OCI-LY1 (cell line): ENCODE measurements at regions not wholly inside any gene's neighbourhood (a gene's known extent, or its start where the extent isn't known, plus 50 kb on each side); places are given as distances from the start of the nearest gene placed in this dataset.

ENCODE experiments used
- H2AFZ ChIP-seq: fragments of 200-600 bp; sonication (generic), shearing (Covaris generic); 2 replicates; pipeline ENCODE4 v1.6.0; 2014; ENCODE audit warnings: antibody characterized with exemption, mild to moderate bottlenecking, low read length
- H3F3A ChIP-seq: fragments of 200-600 bp; sonication (generic), shearing (Covaris generic); 2 replicates; pipeline ENCODE4 v1.6.0; 2014; ENCODE audit warnings: mild to moderate bottlenecking, antibody characterized with exemption, low read length, moderate library complexity; ENCODE audit not compliant: insufficient read depth
- H3K27ac ChIP-seq: fragments of 200-600 bp; sonication (generic); 2 replicates; pipeline ENCODE4 v1.5.1; 2014; ENCODE audit warnings: low read length, mixed run types, mild to moderate bottlenecking, low read depth; ENCODE audit not compliant: poor library complexity, severe bottlenecking
- H3K27me3 ChIP-seq: fragments of 200-600 bp; sonication (generic); 2 replicates; pipeline ENCODE4 v1.6.0; 2014; ENCODE audit warnings: antibody characterized with exemption, mild to moderate bottlenecking, low read length, moderate library complexity; ENCODE audit not compliant: insufficient read depth
- H3K36me3 ChIP-seq: fragments of 200-600 bp; sonication (generic); 2 replicates; pipeline ENCODE4 v1.6.1; 2014; ENCODE audit warnings: mild to moderate bottlenecking, antibody characterized with exemption, low read length, moderate library complexity, mixed read lengths; ENCODE audit not compliant: insufficient read depth
- H3K4me1 ChIP-seq: fragments of 200-600 bp; sonication (generic); 2 replicates; pipeline ENCODE4 v1.5.1; 2014; ENCODE audit warnings: mild to moderate bottlenecking, low read length, moderate library complexity; ENCODE audit not compliant: insufficient read depth, severe bottlenecking
- H3K4me2 ChIP-seq: fragments of 200-600 bp; sonication (generic), shearing (Covaris generic); 2 replicates; pipeline ENCODE4 v1.6.1; 2014; ENCODE audit warnings: low read length
- H3K4me3 ChIP-seq: fragments of 200-600 bp; sonication (generic); 2 replicates; pipeline ENCODE4 v1.5.1; 2014; ENCODE audit warnings: low read length, low read depth, mild to moderate bottlenecking, mixed read lengths; ENCODE audit not compliant: poor library complexity, severe bottlenecking
- H3K79me2 ChIP-seq: fragments of 200-600 bp; shearing (Covaris generic); 2 replicates; pipeline ENCODE4 v1.6.1; 2016; ENCODE audit warnings: mixed run types, low read length, mixed read lengths; ENCODE audit not compliant: insufficient read depth
- H3K9ac ChIP-seq: fragments of 200-600 bp; sonication (generic), shearing (Covaris generic); 2 replicates; pipeline ENCODE4 v1.6.1; 2014; ENCODE audit warnings: mild to moderate bottlenecking, low read length, mixed read lengths
- H3K9me2 ChIP-seq: fragments of 200-600 bp; sonication (generic), shearing (Covaris generic); 2 replicates; pipeline ENCODE4 v1.6.1; 2014; ENCODE audit warnings: low read depth, mild to moderate bottlenecking, low read length, mixed read lengths
- H3K9me3 ChIP-seq: fragments of 200-600 bp; shearing (Covaris generic); 2 replicates; pipeline ENCODE4 v1.6.1; 2014; ENCODE audit warnings: low read length, mixed read lengths
- H4K20me1 ChIP-seq: fragments of 200-600 bp; sonication (generic), shearing (Covaris generic); 2 replicates; pipeline ENCODE4 v1.6.0; 2016; ENCODE audit warnings: mild to moderate bottlenecking, low read length; ENCODE audit not compliant: insufficient read depth
- CTCF ChIP-seq: fragments of 200-600 bp; sonication (generic), shearing (Covaris generic); IDR thresholded peaks from 2 replicates; pipeline ENCODE4 v1.5.1; 2017; ENCODE audit warnings: mild to moderate bottlenecking, antibody characterized with exemption, low read length, moderate library complexity, mixed read lengths
- EZH2 ChIP-seq: fragments of 200-600 bp; sonication (generic), shearing (Covaris generic); IDR thresholded peaks from 2 replicates; pipeline ENCODE4 v1.8.0; 2017; ENCODE audit warnings: borderline replicate concordance, mixed run types, mild to moderate bottlenecking, antibody characterized with exemption, low read length, moderate library complexity, mixed read lengths

DNA sequence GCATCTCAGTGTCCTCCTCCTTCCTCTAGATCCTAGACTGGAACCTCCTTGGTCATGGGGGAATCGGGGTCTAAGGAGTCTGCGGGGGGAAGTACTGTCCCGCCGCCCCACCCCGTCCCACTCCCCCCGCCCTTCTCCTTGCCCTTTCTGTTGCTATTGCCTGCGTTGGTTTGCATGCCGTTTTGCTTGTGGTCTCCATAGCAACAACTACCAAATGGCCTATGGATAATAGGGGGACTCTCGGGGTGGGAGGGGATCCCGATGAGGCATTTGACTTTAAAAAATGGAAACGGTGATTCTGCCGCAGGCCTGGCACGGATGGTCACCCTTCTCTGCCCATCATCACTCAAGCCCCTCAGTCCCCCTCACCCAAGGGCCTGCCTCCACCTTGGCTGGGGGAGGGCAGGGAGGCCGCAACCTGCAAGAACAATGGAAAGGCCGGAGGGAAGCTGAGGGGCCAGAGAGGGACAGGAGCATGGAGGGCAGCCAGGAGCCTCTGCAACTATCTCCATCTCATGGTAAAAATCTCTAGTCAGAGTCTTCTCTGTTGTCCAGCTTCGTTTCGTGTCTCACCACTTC is 231.4 kb upstream of the TNRC6C start:
- H3K9ac ChIP-seq: no peak overlapping the region
- no peak overlapping the region for H3K4me3 ChIP-seq
- H2AFZ ChIP-seq: no peak overlapping the region
- no peaks in the 10 kb centered on the region for H3K4me1 ChIP-seq
- no peaks in the 10 kb centered on the region for H3F3A ChIP-seq
- H3K36me3 ChIP-seq: no peaks in the 10 kb centered on the region
- no peaks in the 10 kb centered on the region for H3K9me2 ChIP-seq
- H3K79me2 ChIP-seq: no peaks in the 10 kb centered on the region
- no peak overlapping the region for H3K4me2 ChIP-seq
- no peaks in the 10 kb centered on the region for H4K20me1 ChIP-seq
- H3K27ac ChIP-seq: no peak overlapping the region
- no peaks in the 10 kb centered on the region; the same call in 1 of the 2 replicates for H3K27me3 ChIP-seq
- TF ChIP-seq CTCF (no peak), EZH2 (no peak)
- H3K9me3 ChIP-seq: no peaks in the 10 kb centered on the region

DNA sequence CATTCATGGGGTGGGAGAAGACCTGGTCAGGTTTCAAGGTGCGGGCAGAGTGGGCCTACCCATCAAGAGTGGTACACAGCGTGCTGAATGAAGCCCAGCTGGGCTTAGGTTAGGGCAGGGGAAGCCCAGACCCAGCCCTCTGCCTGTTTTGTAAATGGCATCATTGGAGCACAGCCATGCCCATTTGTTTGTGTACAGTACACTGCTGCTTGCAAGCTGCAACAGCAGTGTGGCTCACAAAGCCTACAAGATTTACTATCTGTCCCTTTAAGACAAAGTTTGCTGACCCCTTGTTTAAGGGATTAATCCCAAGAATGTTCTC is 230.1 kb upstream of the TNRC6C start:
- H3F3A ChIP-seq: no peaks in the 10 kb centered on the region
- no peak overlapping the region for H3K4me3 ChIP-seq
- no peaks in the 10 kb centered on the region for H3K36me3 ChIP-seq
- no peaks in the 10 kb centered on the region for H3K4me1 ChIP-seq
- no peak overlapping the region for H2AFZ ChIP-seq
- TF ChIP-seq CTCF (no peak), EZH2 (no peak)
- no peak overlapping the region for H3K4me2 ChIP-seq
- H3K27ac ChIP-seq: no peak overlapping the region
- H3K9ac ChIP-seq: no peak overlapping the region
- no peaks in the 10 kb centered on the region for H3K79me2 ChIP-seq
- H3K9me3 ChIP-seq: no peaks in the 10 kb centered on the region
- no peaks in the 10 kb centered on the region; the same call in 1 of the 2 replicates for H3K27me3 ChIP-seq
- H4K20me1 ChIP-seq: no peaks in the 10 kb centered on the region
- H3K9me2 ChIP-seq: no peaks in the 10 kb centered on the region

- Histone ChIP-seq H2AFZ (no peak overlapping the region), H3K4me3 (no peak overlapping the region), H3K9me2 (no peaks in the 10 kb centered on the region), H3K9me3 (no peaks in the 10 kb centered on the region), H3K4me1 (no peaks in the 10 kb centered on the region), H4K20me1 (no peaks in the 10 kb centered on the region), H3K79me2 (no peaks in the 10 kb centered on the region), H3K27ac (no peak overlapping the region), H3K36me3 (no peaks in the 10 kb centered on the region), H3K4me2 (no peak overlapping the region), H3F3A (no peaks in the 10 kb centered on the region), H3K27me3 (no peaks in the 10 kb centered on the region; the same call in 1 of the 2 replicates), H3K9ac (no peak overlapping the region)
- no peak for TF ChIP-seq EZH2
- TF ChIP-seq CTCF: no peak
Observed at GRCh38 chr17:77728871-77729270, 229.6 kb upstream of the TNRC6C start.
